Cardiac septum (tissue), 1 donor: ENCODE measurements at regions not wholly inside any gene's neighbourhood (a gene's known extent, or its start where the extent isn't known, plus 50 kb on each side); places are given as distances from the start of the nearest gene placed in this dataset.
"Not testable (repeated sequence)": the region's sequence is repeated elsewhere in the genome, so short reads cannot be mapped to it uniquely, and the experiment has no call there.

Source experiments
- DNase-seq: peaks from one replicate; pipeline ENCODE4 v3.0.0-alpha.2; 2020; ENCODE audit warnings: low spot score
- intact Hi-C: fragments of 100-400 bp; cut with DNase I; formaldehyde crosslinking; loops from one replicate; pipeline ENCODE4 v1.14.0; 2022
- donor health status: DM: no; HTN: no; CAD: no.

DNA sequence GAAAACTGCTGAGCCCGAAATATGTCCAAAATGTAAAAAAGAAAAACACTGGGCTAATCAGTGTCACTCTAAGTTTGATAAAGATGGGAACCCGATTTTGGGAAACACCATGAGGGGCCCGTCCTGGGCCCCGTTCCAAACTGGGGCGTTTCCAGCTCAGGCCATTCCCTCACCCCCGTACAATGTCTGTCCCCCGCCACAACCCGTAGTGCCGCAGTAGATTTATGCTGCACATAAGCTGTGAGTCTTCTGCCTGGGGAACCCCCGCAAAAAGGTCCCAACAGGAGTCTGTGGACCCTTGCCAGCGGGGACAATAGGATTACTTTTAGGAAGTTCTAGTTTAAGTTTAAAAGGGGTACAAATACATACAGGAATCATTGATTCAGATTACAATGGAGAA is 275.5 kb downstream of the C7orf25 start:
- intact Hi-C loops, DNase-seq: not testable (repeated sequence)

DNA sequence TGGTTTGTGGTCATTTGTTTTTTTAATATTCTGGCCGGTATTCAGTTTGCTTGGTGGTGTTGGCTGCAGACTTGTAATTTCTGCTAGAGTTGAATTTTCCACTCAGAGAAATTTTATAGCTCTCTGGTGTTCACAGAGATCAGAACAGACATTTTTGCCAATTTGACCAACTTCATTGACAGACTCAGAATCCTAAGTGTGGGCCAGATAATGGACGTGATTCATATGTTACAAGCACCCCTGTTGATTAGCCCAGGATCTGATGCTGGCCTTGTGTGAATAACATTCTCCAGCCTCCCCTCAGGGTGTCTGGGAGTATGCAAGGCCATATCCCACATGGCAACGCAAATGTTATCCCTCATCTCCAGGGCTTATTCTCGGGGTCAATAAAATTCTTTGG is 283.8 kb downstream of the C7orf25 start:
- no peak for DNase-seq
- intact Hi-C loops: no loop called here

DNA sequence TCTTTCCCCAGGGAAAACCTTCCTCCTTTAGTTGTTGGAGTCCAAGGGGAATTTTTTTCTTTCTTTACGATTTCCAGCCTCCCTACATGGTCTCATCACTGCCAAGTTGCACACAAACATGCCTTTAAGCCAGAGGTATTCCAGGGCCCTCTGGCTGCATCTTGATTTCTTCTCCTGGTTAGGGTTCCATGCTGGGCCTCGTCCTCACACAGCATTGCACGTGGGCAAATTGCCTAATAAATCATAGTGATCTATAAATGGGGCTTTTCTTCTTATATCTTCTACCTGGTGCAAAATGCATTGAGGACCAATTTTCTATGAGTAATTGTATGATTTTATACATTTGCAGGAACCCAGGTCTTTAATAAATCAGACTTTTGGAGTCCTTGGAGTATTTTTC is 284.2 kb downstream of the C7orf25 start:
- intact Hi-C loops: no loop called here
- no peak for DNase-seq

DNA sequence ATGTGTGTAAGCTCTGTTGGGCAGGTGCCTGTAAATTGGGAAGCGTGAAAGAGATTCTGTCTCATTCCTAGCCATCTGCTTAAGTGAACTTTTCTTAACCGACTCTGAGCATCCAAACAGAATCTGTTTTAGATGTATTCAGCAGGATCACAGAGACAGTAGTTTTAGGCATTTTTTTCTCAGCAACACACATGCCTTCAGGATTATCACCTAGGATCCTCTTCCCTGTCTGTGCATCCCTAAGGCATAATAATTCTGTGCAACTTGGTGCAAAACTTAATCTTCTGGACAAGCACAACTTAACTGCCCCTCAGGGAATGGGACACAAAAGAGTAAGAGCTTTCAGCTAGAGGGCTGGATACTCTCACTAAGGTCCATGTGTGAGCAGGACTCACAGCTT is 284.8 kb downstream of the C7orf25 start:
- DNase-seq: no peak
- intact Hi-C loops: no loop called here

DNA sequence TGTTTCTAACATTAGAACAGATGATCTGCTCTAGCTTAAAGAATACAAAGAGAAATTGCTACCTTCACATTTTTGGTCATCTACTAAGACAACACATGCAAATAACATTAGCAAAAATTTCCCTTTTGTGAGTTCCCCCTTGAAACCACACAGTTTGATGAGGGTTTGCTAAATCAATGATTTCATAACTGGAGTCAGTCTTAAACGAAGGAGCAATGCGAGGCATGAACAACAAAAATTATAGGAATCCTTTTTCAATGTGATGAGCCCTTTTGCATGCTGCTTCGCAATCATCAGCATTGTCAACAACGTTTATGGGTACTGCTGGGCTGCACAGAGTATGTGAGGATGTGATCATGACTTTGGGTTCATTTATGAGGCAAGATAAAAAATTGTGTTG is 286.4 kb downstream of the C7orf25 start:
- intact Hi-C loops: no loop called here
- DNase-seq: no peak

DNA sequence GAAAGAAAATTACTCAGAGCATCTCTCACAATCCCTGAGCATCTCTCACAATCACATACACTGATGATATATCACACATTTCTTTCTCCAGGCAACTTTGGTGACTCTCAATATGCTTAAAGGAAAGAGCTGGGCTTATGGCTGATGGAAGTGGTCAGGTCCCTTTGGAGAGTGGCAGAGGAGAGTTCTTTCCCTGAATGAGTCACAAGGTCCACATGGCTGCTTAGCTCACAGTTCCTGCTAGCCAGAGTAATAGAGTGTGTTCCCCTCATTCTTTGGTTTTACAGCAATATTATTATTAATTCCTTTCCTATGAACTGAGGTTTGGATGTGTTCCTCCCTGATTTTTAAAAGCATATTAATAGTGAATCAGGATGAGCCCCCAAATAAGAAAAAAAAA is 287.4 kb downstream of the C7orf25 start:
- intact Hi-C loops: no loop called here
- DNase-seq: no peak

DNA sequence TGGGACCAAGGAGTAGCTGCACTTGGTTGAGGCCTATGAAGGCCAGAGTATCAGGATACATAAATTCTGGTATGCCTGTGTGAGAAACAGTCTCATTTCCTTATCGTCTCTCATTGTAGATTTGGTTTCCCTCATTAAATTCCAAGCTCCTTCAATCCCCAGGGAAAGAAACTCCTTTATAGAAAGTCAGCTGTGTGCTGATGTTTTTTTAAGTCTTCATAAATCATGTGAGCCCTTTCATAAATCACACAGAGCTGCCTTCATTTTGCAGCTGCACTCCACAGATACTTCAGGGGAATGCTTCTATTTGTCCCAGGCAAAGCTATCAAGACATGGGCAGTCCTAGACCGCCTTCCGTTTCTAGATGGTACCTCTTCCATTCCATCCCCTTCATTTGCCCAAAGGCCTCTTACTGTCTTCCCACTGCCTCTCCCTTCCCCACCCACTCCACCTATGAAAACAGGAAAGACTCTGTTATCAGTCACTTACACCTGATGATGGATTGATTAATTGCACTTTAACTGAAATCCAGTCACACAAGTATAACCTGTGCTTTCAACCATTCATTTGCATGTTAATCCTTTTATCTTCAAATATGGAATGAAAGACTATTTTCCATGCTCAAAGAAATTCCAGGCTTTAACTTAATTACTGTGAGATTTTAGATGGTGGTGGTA is 290.2 kb downstream of the C7orf25 start:
- DNase-seq: no peak
- intact Hi-C loops: no loop called here

DNA sequence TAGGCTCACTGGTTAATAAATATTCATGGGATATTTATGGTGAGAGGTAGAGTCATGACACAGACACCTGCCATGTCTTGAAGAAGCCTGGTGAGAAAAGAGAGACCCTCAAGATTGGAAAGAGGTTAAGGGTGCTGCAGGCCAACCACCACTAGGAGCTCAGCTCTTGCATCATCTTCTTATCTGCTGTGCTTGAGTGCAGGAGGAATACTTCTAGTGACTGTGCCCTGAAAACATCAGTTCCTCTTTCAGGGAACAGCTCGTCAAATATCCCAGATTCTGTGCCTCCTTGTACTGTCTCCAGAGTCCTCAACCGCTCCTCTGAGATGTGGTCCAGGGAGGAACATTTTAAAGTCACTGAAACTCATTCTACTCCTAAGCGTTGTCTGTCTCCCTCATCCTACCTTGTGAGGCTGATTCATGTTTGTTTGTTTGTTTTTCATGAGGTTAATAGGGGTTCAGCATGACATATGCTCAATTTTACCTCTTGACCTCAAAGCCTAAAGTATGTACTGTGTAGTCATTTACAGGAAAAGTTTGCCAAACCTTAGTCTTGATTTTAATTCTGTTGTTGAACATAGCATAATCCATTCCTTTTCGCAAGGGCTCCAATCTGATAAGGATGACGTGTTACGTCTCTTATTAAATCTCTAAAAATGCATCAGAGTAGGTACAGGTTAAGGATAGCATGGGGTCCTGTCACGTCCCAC is 293.1 kb downstream of the C7orf25 start:
- intact Hi-C loops: no loop called here
- no peak for DNase-seq

DNA sequence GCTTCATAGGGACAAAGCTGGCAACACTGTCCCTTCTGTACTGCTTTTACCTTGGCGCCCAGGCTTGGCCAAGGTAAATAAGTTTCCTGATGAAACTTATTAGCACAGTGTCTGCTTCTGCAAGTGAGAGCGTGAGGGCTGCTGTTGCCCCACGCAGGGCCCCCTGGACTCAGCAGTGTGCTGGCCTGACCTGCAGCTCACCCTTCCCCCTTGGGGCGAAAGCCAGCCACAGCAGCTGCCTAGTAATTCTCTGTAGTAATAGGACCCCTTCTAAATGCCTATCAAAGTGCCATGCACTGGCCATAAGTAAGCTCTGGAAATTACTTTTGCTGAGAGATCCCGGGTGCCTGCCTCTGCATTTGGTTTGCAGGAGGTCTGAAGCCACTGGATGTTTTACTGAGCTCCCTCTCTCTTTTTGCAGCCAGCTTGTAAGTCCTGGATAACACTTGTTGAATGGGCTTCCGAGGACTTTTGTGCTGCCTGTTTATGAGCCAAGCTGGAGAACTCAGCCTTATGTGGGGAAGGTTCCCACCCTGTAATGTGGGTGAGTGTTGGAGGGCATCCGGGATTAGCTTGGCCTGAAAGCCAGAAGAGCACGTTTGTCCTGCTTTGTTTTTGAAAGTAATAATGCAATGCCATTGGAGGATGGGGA is 293.9 kb downstream of the C7orf25 start:
- DNase-seq: no peak
- intact Hi-C loops: no loop called here

DNA sequence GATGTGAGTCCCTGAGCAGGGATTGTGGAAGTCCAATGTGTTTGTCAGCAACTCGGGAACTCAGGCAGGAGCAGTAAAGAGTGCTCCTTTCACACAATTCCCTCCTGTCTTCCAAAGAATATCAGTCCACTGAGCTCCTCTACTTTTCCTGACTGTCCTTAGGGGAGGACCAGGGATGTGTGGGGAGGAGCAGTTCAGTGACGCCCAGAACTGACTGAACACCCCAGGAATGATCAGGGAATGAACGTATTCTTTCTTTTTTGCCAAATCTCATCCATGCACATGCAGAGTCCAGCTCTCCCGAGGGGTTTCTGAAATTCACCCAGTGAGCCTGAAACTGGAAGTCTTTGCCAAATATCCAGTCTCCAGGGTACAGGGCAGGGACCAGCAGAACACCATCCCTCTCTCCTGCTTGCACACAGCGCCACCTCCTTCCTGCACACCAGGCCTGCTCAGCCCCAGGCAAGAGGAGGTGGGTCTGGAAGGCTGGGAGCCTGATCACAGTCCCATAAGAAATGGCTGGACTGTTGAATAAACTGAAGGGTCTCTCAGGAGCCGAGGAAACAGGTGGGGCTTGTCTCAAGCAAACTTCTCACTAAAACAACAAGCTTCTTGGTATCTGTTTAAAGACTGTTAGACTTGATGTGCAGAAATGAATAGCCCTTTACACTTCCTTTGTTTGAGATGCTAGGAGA is 294.7 kb downstream of the C7orf25 start:
- intact Hi-C loops: no loop called here
- DNase-seq: no peak

DNA sequence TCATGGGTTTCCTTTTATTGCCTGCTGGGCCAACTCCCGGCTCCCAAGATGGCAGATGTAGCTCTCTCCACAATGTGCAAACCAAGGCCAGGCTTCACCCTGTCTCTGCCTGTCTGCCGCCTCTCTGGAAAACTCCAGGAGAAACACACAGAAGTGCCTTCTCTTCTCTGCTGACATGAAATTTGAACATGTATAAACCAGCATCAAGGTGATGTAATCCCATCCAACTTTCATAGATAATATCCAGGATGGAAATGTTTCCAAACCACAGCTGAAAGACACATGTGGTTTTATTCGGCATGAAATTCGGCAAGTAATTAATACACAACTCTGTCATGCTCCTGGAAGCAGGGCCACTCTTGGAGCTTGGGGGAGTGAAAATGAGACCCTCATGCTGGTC is 297.2 kb downstream of the C7orf25 start:
- intact Hi-C loops: no loop called here
- DNase-seq: no peak

DNA sequence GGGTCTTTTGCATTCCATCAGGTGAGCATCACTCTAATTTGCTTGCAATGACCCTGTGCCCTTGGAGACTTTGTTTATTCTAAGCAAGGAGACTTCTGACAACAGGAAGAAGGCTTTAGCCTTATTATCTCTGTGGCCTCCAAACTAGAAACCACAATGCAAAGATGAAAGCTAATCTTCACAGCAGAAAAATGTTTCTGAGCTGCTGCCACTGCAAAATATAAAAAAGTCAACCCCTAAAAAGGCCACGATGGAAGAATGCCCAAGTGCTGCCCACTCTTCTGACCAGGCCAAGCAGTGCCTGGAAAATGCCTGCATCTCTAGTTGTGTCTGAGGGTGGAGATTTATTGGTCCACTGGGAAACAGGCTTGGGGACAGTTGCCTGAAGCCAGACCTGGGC is 299.9 kb downstream of the C7orf25 start:
- intact Hi-C loops: no loop called here
- DNase-seq: no peak

DNA sequence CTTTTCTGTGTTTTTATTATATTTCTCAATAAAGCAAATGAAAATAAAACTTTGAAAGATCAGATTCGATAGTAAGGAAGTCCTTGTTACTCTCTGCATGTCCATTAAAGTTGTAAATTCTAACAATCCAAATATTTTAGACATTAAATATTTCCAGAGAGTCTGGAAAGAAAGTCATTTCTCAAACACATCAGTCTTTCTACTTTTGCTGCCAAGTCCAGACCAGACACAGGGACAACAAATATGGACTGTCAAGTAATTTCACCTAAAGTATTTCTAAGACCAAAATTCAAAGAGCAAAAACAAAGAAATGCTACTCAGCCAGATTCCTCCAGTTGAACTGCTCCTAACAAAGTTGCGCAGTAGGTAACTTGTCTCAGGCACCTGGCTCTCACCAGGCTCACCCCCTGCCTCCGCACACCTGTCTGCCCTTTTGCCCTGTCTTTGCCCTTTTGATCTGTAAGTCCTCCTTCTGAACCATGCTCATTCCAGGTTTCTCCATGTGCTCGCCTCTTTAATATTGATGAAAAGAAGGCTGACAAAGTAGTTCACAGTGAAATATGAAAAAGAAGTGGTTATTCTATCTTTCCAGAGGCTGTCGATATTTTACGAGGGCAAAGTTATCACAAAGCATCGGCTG is 300.5 kb downstream of the C7orf25 start:
- DNase-seq: no peak

DNA sequence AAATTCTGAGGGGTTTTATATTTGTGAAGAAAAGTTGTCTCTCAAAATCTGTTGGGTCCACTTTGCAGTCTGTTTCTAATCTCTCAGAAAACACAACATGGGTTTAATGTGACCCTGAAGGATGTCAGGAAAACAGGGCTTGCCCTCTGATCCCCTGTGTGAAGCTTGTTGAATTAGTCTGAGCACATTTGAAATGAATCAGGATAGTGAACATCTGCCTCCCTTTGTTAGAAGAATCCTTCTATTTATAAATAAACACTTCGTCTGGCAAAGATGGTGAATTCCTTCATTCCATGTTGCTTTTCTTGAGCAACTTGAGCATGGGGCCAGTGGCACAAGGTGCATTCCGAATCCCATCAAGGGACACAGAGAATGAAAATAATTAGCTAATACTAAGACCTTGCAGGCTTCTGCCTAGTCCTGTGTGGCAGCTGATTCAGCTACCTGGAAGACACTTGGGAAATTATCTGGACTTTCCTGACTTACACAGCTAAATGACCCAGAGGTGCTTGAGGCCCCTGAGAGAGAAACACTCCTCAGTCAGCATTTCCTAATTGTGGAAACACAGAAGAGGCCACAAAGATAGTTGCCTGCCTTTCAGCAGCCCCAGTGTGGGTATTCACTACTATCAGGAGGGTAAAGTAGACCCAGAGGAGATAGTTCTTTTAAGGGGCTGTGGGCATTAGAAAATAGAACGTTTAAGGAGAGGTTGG is 305.5 kb downstream of the C7orf25 start:
- DNase-seq: no peak
- intact Hi-C loops: no loop called here

More for the DNA sequence above, 300.5 kb downstream of the C7orf25 start:
- intact Hi-C loops: no loop called here

DNA sequence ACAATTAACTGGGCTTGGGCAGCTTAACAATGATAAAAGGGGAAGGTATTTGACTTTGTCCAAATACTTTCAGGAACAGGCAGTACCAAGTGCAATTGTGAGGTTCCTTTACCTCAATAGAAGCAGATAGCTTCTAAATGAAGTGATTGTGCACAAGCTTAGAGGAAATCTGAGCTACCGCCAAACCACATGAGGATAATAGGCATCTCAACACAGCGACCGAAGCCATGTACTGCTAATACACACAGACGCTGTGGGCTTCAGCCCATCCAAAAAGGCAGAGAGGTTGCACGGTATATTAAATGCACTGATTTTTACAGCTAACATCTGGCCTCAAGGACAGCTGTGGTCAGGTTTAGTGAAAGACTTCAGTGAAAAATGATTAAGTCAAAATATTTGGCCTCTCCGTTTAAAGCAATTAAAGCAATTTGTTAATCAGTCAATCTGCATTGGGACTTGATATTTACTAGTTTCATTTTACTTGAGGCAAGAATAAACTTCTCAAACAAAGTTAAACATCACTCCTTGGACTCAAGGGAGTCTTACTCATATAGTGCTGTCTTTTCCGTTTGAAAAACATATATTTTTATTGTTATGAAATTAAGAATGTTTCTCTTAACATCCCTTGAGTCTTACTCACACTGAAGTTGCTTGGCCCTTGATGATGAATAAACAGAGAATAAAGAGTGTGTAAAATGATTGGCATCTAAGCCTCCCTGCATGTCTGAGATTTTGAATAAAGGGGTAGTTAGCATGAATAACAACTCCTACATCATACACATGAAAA is 306.3 kb downstream of the C7orf25 start:
- intact Hi-C loops: no loop called here
- DNase-seq: no peak

DNA sequence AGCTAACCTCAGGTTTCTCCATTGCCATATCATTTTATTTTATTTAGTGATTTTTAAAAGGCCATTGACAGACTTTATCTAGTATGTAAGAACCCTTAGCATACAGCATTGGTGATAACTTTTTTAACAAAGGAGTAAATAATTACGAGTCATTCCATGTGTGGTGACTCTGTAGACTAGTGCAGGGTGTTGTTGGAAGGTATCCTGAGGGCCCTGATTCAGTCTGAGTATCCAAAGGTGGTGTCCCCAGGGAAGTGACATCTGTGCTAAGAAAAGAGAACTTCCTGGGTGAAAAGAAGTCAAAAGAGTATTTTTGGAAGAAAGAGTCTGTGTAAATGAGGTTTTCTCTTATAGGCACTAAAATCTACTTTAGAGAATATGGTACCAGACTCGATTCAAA is 308.4 kb downstream of the C7orf25 start:
- intact Hi-C loops: no loop called here
- DNase-seq: no peak

DNA sequence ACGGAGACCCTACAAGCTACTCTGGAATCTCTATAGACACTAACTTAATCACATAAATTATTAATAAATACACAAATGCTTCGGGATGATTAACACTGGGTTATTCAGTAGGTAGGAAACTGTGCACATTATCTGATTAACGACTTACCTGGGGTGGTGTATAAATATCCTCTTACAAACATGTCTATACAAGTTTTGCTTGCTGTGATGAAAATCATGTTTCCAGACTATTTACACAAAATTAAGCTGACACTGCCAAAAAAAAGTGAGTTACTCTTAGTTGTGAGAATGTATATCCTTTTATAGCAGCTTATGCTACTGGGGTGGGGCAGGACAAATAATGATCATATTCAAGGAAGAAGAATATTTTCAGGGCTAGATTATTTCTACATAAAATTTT is 314.6 kb downstream of the C7orf25 start:
- no peak for DNase-seq

DNA sequence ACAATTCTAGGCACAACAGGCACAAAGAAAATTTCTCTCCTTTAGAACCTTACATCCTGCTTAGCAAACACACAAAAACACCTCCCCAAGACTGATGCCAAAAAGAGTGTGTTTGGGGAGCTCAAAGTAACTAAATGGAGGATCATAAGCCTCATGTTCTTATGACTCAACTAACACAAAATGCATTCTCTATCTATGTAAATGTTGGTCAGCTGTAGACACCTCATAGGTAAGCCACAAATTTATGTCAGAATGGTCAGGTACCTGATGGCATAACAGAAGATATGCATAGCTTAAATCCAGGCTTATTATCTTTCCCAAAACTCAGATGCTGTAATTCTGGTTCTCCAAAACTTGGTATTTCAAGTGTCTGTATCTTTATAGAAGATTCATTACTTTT is 315.1 kb downstream of the C7orf25 start:
- intact Hi-C loops: no loop called here
- DNase-seq: no peak

More for the DNA sequence above, 314.6 kb downstream of the C7orf25 start:
- intact Hi-C loops: no loop called here

DNA sequence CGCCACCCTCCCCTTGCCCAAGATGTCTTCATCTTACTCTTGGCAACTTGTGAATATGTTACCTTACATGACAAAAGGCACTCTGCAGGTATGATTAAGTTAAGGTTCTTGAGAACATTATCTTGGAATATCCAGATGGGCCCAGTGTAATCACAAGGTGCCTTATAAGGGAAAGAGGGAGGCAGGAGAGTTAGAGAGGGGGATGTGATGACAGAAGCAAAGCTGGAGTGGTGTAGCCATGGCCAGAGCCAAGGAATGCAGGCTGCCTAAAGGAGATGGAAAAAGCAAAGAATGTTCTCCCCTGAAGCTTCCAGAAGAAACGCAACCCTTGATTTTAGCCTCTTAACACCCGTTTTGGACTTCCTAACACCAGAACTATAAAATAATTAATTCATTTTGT is 318.0 kb downstream of the C7orf25 start:
- no peak for DNase-seq
- intact Hi-C loops: no loop called here
